ENCODE measurements at regions not wholly inside any gene's neighbourhood (a gene's known extent, or its start where the extent isn't known, plus 50 kb on each side); places are given as distances from the start of the nearest gene placed in this dataset.

DNA sequence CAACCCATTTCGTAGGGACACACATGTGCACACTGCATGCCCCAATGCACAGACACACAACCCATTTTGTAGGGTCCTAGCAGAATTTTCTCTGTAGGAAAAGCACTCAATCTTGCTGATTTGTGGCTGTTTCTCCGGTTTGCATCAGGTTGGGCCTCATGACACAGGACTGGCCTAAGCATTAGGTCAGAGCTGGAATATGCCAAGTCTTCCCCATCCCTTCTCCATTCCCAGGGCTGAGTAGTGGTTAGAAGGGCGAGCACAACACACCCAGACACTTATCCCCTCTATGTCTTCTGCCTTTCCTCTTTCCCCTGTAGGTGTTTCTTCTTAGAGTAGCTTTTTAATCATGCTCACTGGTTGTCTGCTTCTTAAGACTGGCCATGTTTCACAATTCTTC is 295.9 kb downstream of the SOX11 start:
- no peak overlapping the region for H3K9ac ChIP-seq (ENCODE audit: insufficient read depth, low read depth, low read length)
- no peak for DNase-seq (ENCODE audit: low spot score)
- H3K4me1 ChIP-seq (ENCODE audit: insufficient read depth, low read length) = no peaks in the 10 kb centered on the region
- H3K9me3 ChIP-seq (ENCODE audit: low read length) = peaks cover 6% of the 10 kb centered on the region; the same call in 1 of the 2 replicates
- WGBS (ENCODE audit: low lambda C conversion rate) = 11% methylated on average over 3 of the region's 3 CpGs
- BruUV-seq (replicated peaks) = no TSS peak
- no peak overlapping the region for H3K4me3 ChIP-seq (replicated peaks in 1 of 3; ENCODE audit: insufficient read depth in 1 of 3, low read depth in 2 of 3, low read length in 3 of 3)
- no peaks in the 10 kb centered on the region for H3K36me3 ChIP-seq (replicated peaks in 1 of 2; ENCODE audit: control insufficient read depth in 1 of 2, insufficient read depth in 2 of 2, low read length in 2 of 2)
- ATAC-seq = no peak
- in situ Hi-C loops (cut with HindIII; ENCODE audit: extremely low pct_ligation_motif_present, low pct_unique_long_range_greater_than_20kb) = no loop called here
- H3K79me2 ChIP-seq (ENCODE audit: insufficient read depth, low read length) = no peaks in the 10 kb centered on the region
- ChIA-PET POLR2A (no interaction called here), CTCF (ENCODE audit: low intra/inter-chr PET ratio, low total read pairs) (no interaction called here)
- TF ChIP-seq, protein P1, sequence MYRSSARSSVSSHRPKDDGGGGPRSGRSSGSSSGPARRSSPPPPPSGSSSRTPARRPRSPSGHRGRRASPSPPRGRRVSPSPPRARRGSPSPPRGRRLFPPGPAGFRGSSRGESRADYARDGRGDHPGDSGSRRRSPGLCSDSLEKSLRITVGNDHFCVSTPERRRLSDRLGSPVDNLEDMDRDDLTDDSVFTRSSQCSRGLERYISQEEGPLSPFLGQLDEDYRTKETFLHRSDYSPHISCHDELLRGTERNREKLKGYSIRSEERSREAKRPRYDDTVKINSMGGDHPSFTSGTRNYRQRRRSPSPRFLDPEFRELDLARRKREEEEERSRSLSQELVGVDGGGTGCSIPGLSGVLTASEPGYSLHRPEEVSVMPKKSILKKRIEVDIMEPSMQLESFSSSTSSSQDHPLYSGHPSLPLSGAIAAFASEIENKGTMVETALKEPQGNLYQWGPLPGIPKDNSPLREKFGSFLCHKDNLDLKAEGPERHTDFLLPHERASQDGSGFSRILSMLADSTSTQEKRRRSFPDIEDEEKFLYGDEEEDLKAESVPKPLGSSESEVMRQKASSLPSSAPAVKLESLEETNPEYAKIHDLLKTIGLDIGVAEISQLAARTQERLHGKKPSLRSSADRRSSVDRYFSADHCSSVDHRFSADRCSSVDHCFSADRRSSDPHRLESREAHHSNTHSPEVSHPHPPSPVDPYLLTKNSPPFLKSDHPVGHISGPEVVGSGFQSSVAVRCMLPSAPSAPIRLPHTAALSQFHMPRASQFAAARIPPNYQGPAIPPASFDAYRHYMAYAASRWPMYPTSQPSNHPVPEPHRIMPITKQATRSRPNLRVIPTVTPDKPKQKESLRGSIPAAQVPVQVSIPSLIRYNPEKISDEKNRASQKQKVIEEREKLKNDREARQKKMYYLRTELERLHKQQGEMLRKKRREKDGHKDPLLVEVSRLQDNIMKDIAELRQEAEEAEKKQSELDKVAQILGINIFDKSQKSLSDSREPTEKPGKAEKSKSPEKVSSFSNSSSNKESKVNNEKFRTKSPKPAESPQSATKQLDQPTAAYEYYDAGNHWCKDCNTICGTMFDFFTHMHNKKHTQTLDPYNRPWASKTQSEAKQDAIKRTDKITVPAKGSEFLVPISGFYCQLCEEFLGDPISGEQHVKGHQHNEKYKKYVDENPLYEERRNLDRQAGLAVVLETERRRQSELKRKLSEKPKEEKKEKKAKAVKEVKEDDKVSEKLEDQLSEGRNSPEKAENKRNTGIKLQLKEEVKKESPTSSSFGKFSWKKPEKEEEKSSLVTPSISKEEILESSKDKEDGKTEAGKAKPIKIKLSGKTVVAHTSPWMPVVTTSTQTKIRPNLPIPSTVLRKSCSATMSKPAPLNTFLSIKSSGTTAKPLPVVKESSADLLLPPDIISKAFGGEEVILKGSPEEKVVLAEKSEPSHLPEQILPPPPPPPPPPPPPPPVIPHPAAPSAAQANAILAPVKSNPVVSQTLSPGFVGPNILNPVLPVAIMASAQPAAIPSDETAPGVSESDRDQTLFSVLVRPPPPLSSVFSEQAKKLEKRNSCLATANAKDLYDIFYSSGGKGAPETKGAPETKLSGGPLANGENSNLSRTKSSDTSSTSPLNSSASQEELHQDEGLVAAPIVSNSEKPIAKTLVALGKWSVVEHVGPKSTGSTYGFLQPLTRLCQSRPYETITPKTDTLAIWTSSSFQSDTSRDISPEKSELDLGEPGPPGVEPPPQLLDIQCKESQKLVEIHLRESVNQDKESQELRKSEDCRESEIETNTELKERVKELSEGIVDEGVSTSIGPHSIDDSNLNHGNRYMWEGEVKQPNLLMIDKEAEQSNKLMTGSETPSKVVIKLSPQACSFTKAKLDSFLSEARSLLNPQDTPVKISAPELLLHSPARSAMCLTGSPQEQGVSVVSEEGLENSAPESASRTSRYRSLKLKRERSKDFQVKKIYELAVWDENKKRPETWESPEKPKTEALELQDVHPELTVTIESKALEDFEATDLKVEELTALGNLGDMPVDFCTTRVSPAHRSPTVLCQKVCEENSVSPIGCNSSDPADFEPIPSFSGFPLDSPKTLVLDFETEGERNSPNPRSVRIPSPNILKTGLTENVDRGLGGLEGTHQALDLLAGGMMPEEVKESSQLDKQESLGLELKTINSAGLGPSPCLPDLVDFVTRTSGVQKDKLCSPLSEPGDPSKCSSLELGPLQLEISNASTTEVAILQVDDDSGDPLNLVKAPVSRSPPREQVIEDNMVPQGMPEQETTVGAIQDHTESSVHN (CRISPR knock-in tag; IDR thresholded peaks at IDR 0.05) = no peak
- TF ChIP-seq MAFG (CRISPR knock-in tag; IDR thresholded peaks at IDR 0.05) (no peak), NPAS2 (CRISPR knock-in tag; IDR thresholded peaks at IDR 0.05; ENCODE audit: borderline replicate concordance) (no peak), STAG1 (CRISPR knock-in tag; IDR thresholded peaks at IDR 0.05) (no peak), ZNF577 (CRISPR knock-in tag; IDR thresholded peaks at IDR 0.05; ENCODE audit: borderline replicate concordance, low read depth) (no peak), ZSCAN30 (CRISPR knock-in tag; IDR thresholded peaks at IDR 0.05) (no peak), POLR2A (IDR thresholded peaks at IDR 0.05; ENCODE audit: insufficient read depth in 1 of 2, low read depth in 2 of 2, low read length in 2 of 2) (no peak), SAP130 (CRISPR knock-in tag; IDR thresholded peaks at IDR 0.05; ENCODE audit: low read depth) (no peak), FOXA1 (IDR thresholded peaks at IDR 0.05) (no peak), FOXA1 (CRISPR knock-in tag; IDR thresholded peaks at IDR 0.05) (no peak), RBAK (CRISPR knock-in tag; IDR thresholded peaks at IDR 0.05) (no peak), ZNF678 (CRISPR knock-in tag; IDR thresholded peaks at IDR 0.05) (no peak), ADNP (CRISPR knock-in tag; IDR thresholded peaks at IDR 0.05) (no peak), ZNF775 (CRISPR knock-in tag; IDR thresholded peaks at IDR 0.05; ENCODE audit: borderline replicate concordance) (no peak), TAF1 (CRISPR knock-in tag; IDR thresholded peaks at IDR 0.05) (no peak)
- TF ChIP-seq, protein P2, sequence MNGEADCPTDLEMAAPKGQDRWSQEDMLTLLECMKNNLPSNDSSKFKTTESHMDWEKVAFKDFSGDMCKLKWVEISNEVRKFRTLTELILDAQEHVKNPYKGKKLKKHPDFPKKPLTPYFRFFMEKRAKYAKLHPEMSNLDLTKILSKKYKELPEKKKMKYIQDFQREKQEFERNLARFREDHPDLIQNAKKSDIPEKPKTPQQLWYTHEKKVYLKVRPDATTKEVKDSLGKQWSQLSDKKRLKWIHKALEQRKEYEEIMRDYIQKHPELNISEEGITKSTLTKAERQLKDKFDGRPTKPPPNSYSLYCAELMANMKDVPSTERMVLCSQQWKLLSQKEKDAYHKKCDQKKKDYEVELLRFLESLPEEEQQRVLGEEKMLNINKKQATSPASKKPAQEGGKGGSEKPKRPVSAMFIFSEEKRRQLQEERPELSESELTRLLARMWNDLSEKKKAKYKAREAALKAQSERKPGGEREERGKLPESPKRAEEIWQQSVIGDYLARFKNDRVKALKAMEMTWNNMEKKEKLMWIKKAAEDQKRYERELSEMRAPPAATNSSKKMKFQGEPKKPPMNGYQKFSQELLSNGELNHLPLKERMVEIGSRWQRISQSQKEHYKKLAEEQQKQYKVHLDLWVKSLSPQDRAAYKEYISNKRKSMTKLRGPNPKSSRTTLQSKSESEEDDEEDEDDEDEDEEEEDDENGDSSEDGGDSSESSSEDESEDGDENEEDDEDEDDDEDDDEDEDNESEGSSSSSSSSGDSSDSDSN (CRISPR knock-in tag; IDR thresholded peaks at IDR 0.05) = no peak
- TF ChIP-seq, protein P3, sequence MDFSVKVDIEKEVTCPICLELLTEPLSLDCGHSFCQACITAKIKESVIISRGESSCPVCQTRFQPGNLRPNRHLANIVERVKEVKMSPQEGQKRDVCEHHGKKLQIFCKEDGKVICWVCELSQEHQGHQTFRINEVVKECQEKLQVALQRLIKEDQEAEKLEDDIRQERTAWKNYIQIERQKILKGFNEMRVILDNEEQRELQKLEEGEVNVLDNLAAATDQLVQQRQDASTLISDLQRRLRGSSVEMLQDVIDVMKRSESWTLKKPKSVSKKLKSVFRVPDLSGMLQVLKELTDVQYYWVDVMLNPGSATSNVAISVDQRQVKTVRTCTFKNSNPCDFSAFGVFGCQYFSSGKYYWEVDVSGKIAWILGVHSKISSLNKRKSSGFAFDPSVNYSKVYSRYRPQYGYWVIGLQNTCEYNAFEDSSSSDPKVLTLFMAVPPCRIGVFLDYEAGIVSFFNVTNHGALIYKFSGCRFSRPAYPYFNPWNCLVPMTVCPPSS (IDR thresholded peaks at IDR 0.05) = no peak
- H2AFZ ChIP-seq (ENCODE audit: low read length) = no peak overlapping the region
- no peak for FAIRE-seq
- no peak overlapping the region for H3K27ac ChIP-seq (ENCODE audit: extremely low read length, insufficient read depth, low read length)
- no peaks in the 10 kb centered on the region for H4K20me1 ChIP-seq (ENCODE audit: insufficient read depth, low read length)
- peaks cover 0 to 4% of the 10 kb centered on the region in 2 experiments; a peak in 1 of 5 replicates for H3K27me3 ChIP-seq (ENCODE audit: control insufficient read depth in 1 of 2, insufficient read depth in 2 of 2, low read length in 2 of 2)
- intact Hi-C loops (cut with micrococcal nuclease; ENCODE audit: unreplicated experiment) = no loop called here
- no peak overlapping the region for H3K4me2 ChIP-seq (ENCODE audit: low read depth, low read length)

Measured in HepG2 (cell line).